HG03354 (cell line): ENCODE measurements at regions not wholly inside any gene's neighbourhood (a gene's known extent, or its start where the extent isn't known, plus 50 kb on each side); places are given as distances from the start of the nearest gene placed in this dataset.
"Not testable (repeated sequence)": the region's sequence is repeated elsewhere in the genome, so short reads cannot be mapped to it uniquely, and the experiment has no call there.

Experiments used
- ATAC-seq: cut with Tn5 transposase; IDR thresholded peaks from one replicate; pipeline ENCODE4 v1.9.1; 2021; ENCODE audit warnings: mild to moderate bottlenecking; ENCODE audit not compliant: unreplicated experiment, poor library complexity, severe bottlenecking

- no peak for ATAC-seq
Observed at GRCh38 chr6:119728220-119728750, 378.7 kb upstream of the MAN1A1 start.

- no peak for ATAC-seq
Observed at GRCh38 chr6:119727504-119728219, 378.1 kb upstream of the MAN1A1 start.

GRCh38 chr6:119726912-119727311, 377.4 kb upstream of the MAN1A1 start:
- ATAC-seq, result not testable (repeated sequence)

- ATAC-seq, result no peak
Observed at GRCh38 chr6:119726086-119726485, 376.5 kb upstream of the MAN1A1 start.

GRCh38 chr6:119720160-119720559, 370.6 kb upstream of the MAN1A1 start:
- ATAC-seq, result peak; percentile 72

- ATAC-seq, result no peak
Observed at GRCh38 chr6:119717942-119718341, 368.4 kb upstream of the MAN1A1 start.

GRCh38 chr6:119716668-119717270, 367.2 kb upstream of the MAN1A1 start:
- no peak for ATAC-seq

- ATAC-seq, result no peak
Observed at GRCh38 chr6:119713903-119714302, 364.3 kb upstream of the MAN1A1 start.

GRCh38 chr6:119686644-119687043, 337.1 kb upstream of the MAN1A1 start:
- ATAC-seq, result no peak

- no peak for ATAC-seq
Observed at GRCh38 chr6:119686240-119686639, 336.7 kb upstream of the MAN1A1 start.

- no peak for ATAC-seq
Observed at GRCh38 chr6:119683671-119684070, 334.1 kb upstream of the MAN1A1 start.

- ATAC-seq, result no peak
Observed at GRCh38 chr6:119683031-119683430, 333.5 kb upstream of the MAN1A1 start.

- ATAC-seq, result no peak
Observed at GRCh38 chr6:119678961-119679360, 329.4 kb upstream of the MAN1A1 start.

GRCh38 chr6:119677384-119677783, 327.8 kb upstream of the MAN1A1 start:
- ATAC-seq, result no peak

- ATAC-seq, result no peak
Observed at GRCh38 chr6:119676961-119677360, 327.4 kb upstream of the MAN1A1 start.

GRCh38 chr6:119676230-119676629, 326.7 kb upstream of the MAN1A1 start:
- peak; percentile 58 for ATAC-seq

- no peak for ATAC-seq
Observed at GRCh38 chr6:119673741-119674140, 324.2 kb upstream of the MAN1A1 start.

GRCh38 chr6:119672725-119673124, 323.2 kb upstream of the MAN1A1 start:
- no peak for ATAC-seq

- ATAC-seq, result no peak
Observed at GRCh38 chr6:119671105-119671504, 321.5 kb upstream of the MAN1A1 start.

- peak; percentile 73 for ATAC-seq
Observed at GRCh38 chr6:119669221-119669620, 319.7 kb upstream of the MAN1A1 start.

GRCh38 chr6:119665432-119665831, 315.9 kb upstream of the MAN1A1 start:
- ATAC-seq, result not testable (repeated sequence)
